ENCODE measurements at regions not wholly inside any gene's neighbourhood (a gene's known extent, or its start where the extent isn't known, plus 50 kb on each side); places are given as distances from the start of the nearest gene placed in this dataset.

GRCh38 chr2:71951718-71952404 lies 195.8 kb downstream of the CYP26B1 start:
- DNase-seq = no peak

- DNase-seq = no peak
Measured at GRCh38 chr2:71951083-71951468, 196.6 kb downstream of the CYP26B1 start.

DNA sequence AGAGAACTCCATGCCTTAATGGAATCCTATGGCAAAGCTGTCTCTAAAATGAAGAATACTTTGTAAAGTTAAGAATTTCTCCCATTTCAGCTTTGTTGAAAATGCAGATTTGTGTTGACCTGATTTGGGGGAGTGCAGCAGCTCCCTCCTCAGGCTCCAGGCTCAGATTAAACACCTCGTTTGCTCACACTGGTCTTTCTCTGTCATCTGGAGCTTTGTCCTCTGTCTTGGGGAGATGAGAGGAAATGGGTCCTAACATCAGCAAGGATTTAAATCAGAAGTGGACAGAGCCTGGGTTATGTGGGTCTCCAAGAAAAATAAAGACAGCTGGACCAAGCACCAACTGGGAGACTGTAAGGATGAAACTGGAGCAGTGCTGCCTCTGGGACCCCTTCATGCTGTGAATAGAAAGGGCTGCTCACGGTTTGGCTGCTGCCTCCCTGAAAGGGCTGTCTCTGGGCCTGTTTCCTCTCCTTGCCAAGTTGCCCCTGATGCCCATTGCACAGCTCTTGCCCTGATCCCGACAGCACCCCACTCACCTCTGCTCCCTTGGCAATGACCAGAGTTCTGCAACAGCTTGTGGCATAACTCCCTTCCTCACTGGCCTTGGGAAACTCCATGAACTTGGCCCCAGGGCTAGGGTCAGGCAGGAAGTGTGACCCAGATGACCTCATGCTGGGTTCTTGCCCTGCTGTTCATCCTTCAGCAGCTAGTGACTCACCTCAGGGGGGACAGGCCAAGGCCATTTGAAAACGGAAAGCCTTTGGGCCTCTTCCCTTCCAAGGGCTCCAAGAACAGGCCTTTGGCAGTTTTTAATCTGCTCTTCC lies 197.2 kb downstream of the CYP26B1 start:
- DNase-seq = no peak

DNA sequence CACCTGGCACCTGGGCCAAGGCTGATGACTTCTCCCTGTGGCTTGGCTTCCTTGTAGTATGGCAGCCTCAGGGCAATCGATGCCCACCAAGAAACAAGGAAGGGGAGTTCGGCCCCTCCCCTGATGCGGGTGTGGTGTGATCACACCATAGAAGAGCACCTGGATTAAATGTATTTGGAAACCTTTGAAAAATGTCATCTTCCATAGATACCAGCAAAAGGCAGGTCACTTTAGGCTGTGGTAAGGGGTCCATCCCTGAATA lies 198.2 kb downstream of the CYP26B1 start:
- no peak for DNase-seq

- no peak for DNase-seq
Measured at GRCh38 chr2:71948781-71949536, 198.7 kb downstream of the CYP26B1 start.

GRCh38 chr2:71947809-71948208 lies 199.9 kb downstream of the CYP26B1 start:
- DNase-seq = no peak

DNA sequence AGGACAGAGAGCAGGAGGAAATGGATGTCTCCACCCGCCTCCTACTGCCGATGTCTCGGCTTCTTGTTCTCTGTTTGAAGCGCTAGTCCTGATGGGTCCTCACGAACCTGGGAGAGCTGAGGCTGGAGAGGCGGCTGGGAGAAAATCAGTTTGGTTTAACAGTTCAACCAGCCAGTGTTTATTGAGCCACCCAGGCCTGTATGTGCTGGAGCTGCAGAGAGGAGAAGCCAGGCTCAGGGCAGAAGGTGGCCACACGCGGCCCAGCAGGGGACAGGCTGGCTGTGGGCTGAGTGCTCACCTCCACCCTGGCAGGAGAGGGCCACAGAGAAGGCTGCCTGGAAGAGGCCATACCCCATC lies 202.1 kb downstream of the CYP26B1 start:
- no peak for DNase-seq

GRCh38 chr2:71944806-71945602 lies 202.7 kb downstream of the CYP26B1 start:
- DNase-seq = no peak

- no peak for DNase-seq
Measured at GRCh38 chr2:71944183-71944550, 203.5 kb downstream of the CYP26B1 start.

DNA sequence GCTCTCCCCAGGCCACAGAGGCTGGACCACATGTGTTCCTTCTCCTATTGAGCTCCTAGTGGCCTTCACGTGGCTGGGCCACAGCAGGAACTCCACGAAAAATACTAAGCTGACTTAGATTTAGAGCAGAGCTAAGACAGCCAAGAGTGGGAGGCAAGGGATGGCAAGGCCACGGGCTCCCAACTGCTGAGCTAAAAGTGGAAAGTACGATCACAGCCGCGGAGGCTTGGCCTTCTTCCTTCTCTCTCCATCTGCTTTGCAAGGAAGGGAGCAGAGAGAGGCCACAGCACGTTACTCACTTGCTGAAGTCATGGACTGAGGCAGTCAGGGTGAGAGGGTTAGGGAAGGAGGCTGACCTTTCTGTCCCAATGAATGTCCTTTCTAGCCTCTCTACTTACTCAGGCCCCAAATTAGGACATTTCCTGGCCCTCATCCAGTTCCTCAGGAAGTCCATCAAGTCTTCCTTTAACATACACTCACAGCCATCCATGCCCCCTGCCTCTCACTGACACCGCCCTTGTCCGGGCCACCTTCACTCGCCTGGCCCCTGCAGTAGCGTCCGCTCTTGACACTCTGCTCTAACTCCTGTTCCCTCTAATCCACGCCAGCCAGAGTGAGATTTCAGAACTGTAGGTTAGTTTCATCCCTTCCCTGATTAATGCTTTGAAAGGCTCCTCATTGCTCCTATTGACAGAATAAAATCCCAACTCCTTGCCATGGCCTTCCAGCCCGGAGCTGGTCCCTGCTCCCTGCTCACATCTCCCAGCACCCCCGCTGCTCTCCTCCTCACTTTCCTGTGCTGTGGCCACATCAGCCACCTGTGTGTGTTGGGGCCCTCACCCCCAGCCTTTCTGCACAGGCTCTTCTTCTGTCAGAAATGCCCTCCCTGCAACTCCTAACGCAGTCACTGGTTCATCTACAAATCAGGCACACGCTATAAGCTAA lies 204.2 kb downstream of the CYP26B1 start:
- DNase-seq = no peak

GRCh38 chr2:71941726-71942525 lies 205.7 kb downstream of the CYP26B1 start:
- DNase-seq = no peak

GRCh38 chr2:71940695-71941094 lies 207.0 kb downstream of the CYP26B1 start:
- DNase-seq = no peak

GRCh38 chr2:71939588-71940535 lies 207.8 kb downstream of the CYP26B1 start:
- DNase-seq = no peak

DNA sequence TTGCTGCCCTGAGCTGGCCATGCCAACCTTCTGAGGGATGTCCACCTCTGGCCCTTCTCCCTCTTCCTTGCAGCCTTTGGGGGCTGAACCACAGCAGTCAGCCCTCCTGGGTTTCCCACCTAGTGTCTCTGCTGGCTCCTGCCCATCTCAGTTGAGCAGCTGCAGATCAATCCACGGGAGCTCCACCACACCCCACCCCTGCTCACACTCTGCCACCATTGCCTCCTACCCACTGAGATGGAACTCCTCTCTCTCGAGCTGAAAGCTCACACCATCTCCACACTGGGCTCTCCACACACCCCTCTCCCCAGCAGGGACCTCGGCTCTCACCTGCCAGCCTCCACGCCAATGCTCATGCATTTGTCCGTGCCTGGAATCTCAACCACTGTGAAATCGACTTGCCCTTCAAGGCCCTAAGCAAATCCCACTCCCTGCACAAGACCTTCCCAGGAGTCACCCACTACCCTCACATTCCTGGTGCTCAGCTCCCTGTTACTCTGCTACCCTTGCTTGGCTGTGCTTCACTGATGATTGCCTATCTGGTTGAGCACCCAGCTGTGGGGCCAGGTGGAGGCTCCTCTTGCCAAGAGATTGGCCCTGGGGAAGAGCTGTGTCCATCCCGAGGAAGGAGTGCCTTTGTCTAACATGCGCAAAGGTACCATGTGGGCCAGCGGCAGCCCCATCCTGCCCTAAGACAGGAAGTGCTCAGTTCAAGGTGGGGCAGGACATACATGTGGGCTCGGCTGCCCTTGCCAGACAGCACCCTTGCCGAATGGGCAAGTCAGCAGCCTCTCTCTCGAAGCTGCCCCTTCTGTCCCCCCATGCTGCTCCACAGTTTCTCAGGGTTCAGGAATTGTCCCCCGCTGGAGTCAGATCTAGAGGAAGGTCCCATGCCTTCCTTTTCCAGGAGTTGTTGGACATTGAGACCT lies 208.7 kb downstream of the CYP26B1 start:
- no peak for DNase-seq

GRCh38 chr2:71938108-71938507 lies 209.6 kb downstream of the CYP26B1 start:
- DNase-seq = no peak

- no peak for DNase-seq
Measured at GRCh38 chr2:71937396-71937795, 210.3 kb downstream of the CYP26B1 start.

- DNase-seq = no peak
Measured at GRCh38 chr2:71936076-71937030, 211.3 kb downstream of the CYP26B1 start.
